ENCODE measurements at regions not wholly inside any gene's neighbourhood (a gene's known extent, or its start where the extent isn't known, plus 50 kb on each side); places are given as distances from the start of the nearest gene placed in this dataset.
"Not testable (repeated sequence)": the region's sequence is repeated elsewhere in the genome, so short reads cannot be mapped to it uniquely, and the experiment has no call there.

DNA sequence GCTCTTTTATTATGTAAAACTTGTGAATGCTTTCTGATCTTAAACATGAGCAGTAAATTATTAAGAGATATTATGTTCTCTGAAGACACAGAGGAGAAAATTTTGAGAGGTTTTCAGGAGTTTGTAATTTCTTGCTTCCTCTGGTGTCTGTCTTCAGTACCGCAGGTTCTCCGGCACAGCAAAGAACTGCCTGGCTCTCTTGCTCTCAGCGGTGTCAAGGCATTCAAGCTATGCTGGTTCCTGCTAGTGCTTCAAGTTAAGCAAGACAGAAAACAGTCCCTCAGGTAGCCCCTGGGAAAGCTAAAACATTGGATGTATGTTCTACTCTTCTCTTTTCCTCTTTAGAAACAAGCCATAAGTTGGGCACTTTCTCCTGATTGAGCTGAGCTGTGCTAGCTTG lies 120.2 kb upstream of the CENPE start:
- intact Hi-C loops (cut with micrococcal nuclease): no loop called here
- H3K36me3 Mint-ChIP-seq (ENCODE audit: low read depth): no peaks in the 10 kb centered on the region
- H3K27me3 Mint-ChIP-seq: no peaks in the 10 kb centered on the region
- no peak overlapping the region for H3K27ac Mint-ChIP-seq
- no peaks in the 10 kb centered on the region for H3K4me1 Mint-ChIP-seq (ENCODE audit: low read depth)
- H3K4me3 Mint-ChIP-seq: no peak overlapping the region
- peaks cover 38% of the 10 kb centered on the region for H3K9me3 Mint-ChIP-seq

DNA sequence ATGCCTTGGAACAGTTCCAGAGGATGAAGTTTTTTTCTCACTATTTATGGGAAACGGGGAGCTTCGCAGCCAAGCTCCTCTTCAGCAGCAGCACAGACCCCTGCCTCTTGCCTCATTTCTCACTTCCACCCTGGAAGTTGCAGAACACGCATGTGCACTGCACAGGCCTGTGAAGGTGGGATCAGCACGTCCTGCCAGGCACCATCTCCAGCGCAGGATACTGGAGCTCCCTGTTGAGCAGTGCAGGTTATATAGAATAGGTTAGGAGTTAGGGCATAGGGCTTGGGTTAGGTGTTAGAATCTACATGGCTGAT lies 110.1 kb upstream of the CENPE start:
- Mint-ChIP-seq H3K36me3 (ENCODE audit: low read depth) (no peaks in the 10 kb centered on the region), H3K27me3 (no peaks in the 10 kb centered on the region), H3K9me3 (peaks cover 17% of the 10 kb centered on the region), H3K4me3 (no peak overlapping the region), H3K27ac (no peak overlapping the region), H3K4me1 (ENCODE audit: low read depth) (no peaks in the 10 kb centered on the region)
- intact Hi-C loops (cut with micrococcal nuclease): no loop called here

DNA sequence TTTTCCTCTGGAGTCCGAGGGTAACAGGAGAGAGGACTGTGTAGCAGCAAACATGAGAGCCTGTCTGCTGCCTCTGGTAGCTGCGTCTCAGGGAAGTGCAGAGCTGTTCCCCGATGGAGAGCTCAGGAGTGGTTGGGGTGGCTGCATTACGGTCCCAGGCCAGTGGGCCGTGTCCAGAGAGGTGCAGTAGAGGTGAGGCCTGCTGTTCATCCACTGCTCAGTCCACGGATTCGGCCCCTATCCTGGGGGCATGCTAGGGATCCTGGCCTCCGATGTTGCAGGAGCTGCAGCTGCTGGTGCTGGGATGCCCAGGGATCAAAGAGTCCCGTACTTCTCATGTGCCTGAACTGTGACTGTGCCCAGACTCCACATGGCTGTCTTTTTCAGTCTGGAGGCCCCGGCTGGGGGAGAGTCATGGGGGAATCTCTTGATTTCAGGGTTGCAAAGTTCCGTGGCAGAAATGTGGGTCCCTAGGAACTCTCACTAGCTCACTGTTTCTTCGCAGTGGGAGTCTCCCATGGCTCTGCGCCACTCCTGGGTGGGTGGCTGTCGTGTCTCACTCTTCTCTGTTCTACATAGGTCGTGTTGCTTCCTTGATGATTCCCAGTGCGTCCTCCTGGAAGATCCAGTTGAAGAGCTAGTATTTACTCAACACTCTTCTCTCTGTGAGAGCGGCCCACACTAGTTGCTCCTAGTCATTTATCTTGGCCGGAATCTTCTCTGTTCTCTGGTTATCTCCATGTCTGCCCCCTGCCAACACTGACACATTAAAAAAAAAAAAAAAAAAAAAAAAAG lies 109.5 kb upstream of the CENPE start:
- H3K27me3 Mint-ChIP-seq: no peaks in the 10 kb centered on the region
- no peaks in the 10 kb centered on the region for H3K36me3 Mint-ChIP-seq (ENCODE audit: low read depth)
- intact Hi-C loops (cut with micrococcal nuclease): no loop called here
- H3K27ac Mint-ChIP-seq: no peak overlapping the region
- H3K4me1 Mint-ChIP-seq (ENCODE audit: low read depth): no peaks in the 10 kb centered on the region
- H3K9me3 Mint-ChIP-seq: peaks cover 17% of the 10 kb centered on the region
- H3K4me3 Mint-ChIP-seq: no peak overlapping the region

GRCh38 chr4:103306870-103307375 lies 108.8 kb upstream of the CENPE start:
- intact Hi-C loops (cut with micrococcal nuclease): no loop called here
- H3K27ac Mint-ChIP-seq: no peak overlapping the region
- no peaks in the 10 kb centered on the region for H3K4me1 Mint-ChIP-seq (ENCODE audit: low read depth)
- H3K27me3 Mint-ChIP-seq: no peaks in the 10 kb centered on the region
- H3K36me3 Mint-ChIP-seq (ENCODE audit: low read depth): no peaks in the 10 kb centered on the region
- H3K9me3 Mint-ChIP-seq: peaks cover 10% of the 10 kb centered on the region
- H3K4me3 Mint-ChIP-seq: no peak overlapping the region

- Mint-ChIP-seq H3K4me3 (no peak overlapping the region), H3K9me3 (no peaks in the 10 kb centered on the region), H3K27me3 (no peaks in the 10 kb centered on the region), H3K4me1 (ENCODE audit: low read depth) (no peaks in the 10 kb centered on the region), H3K27ac (no peak overlapping the region), H3K36me3 (ENCODE audit: low read depth) (no peaks in the 10 kb centered on the region)
- intact Hi-C loops (cut with micrococcal nuclease): no loop called here
These were observed 107.2 kb upstream of the CENPE start for GRCh38 chr4:103305355-103305754.

- no peaks in the 10 kb centered on the region for H3K4me1 Mint-ChIP-seq (ENCODE audit: low read depth)
- intact Hi-C loops (cut with micrococcal nuclease): no loop called here
- no peaks in the 10 kb centered on the region for H3K36me3 Mint-ChIP-seq (ENCODE audit: low read depth)
- H3K27ac Mint-ChIP-seq: no peak overlapping the region
- no peaks in the 10 kb centered on the region for H3K9me3 Mint-ChIP-seq
- no peaks in the 10 kb centered on the region for H3K27me3 Mint-ChIP-seq
- H3K4me3 Mint-ChIP-seq: no peak overlapping the region
These were observed 104.9 kb upstream of the CENPE start for GRCh38 chr4:103303011-103303410.

DNA sequence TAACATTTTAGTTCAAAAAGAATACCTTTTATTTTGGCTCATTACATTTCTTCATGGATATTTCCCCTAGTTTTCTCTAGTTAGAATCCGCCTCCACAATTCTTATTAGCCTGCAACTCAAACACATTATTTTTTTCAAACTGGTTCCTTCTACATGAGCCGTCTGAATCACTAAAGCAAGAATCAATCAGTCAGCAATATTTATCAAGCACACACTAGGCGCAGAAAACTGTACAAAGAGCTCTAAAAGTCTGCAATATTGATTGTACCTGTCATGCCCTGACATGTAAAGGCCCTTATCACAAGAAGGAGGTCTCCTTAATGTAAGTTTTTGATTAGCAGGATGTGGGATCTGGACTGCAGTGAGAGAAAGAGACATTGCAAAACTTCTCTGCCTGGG lies 94.8 kb upstream of the CENPE start:
- Mint-ChIP-seq H3K36me3 (ENCODE audit: low read depth) (no peaks in the 10 kb centered on the region), H3K4me3 (no peak overlapping the region), H3K9me3 (no peaks in the 10 kb centered on the region), H3K4me1 (ENCODE audit: low read depth) (no peaks in the 10 kb centered on the region), H3K27ac (no peak overlapping the region), H3K27me3 (no peaks in the 10 kb centered on the region)
- intact Hi-C loops (cut with micrococcal nuclease): no loop called here

DNA sequence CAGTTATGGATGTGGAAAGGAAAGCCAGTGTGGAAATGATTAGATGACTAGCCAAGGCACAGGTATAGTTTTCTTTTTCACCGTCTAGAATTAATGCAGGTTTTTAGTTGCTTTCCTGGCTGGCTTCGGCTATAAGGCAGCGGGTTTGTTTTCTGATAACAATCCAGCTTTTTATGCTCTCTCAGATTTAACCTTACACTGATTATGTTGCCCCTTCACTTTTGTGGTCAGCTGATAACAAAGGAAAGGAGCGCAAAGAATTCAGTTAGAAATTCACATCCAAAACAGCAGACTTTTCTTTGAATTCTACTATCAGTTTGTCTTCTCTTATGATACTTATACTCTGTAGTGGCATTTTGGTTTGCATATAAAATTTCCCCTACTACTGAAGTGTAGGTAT lies 94.2 kb upstream of the CENPE start:
- no peaks in the 10 kb centered on the region for H3K27me3 Mint-ChIP-seq
- intact Hi-C loops (cut with micrococcal nuclease): no loop called here
- H3K4me3 Mint-ChIP-seq: no peak overlapping the region
- H3K36me3 Mint-ChIP-seq (ENCODE audit: low read depth): no peaks in the 10 kb centered on the region
- peaks cover 2% of the 10 kb centered on the region for H3K9me3 Mint-ChIP-seq
- H3K4me1 Mint-ChIP-seq (ENCODE audit: low read depth): no peaks in the 10 kb centered on the region
- no peak overlapping the region for H3K27ac Mint-ChIP-seq

DNA sequence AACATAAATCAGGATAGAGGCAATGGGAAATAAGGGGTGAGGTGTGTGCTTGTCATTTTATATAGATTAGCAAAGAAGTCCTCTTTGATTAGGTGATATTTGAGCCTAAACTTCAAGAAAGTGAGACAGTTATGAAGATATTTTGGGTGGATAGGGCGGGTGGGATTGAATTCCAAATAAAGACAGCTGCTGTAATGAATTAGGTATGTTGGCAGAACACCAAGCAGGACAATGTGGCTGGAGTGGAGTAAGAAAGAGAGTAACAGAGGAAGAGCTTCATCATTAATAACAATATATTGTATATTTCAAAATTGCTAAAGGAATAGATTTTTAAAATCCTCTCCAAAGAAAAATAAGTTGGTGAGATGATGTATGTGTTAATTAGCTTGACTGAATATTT lies 91.0 kb upstream of the CENPE start:
- intact Hi-C loops (cut with micrococcal nuclease): no loop called here
- no peak overlapping the region for H3K27ac Mint-ChIP-seq
- peaks cover 11% of the 10 kb centered on the region for H3K9me3 Mint-ChIP-seq
- H3K27me3 Mint-ChIP-seq: no peaks in the 10 kb centered on the region
- H3K4me3 Mint-ChIP-seq: no peak overlapping the region
- H3K36me3 Mint-ChIP-seq (ENCODE audit: low read depth): no peaks in the 10 kb centered on the region
- no peaks in the 10 kb centered on the region for H3K4me1 Mint-ChIP-seq (ENCODE audit: low read depth)

- Mint-ChIP-seq H3K36me3 (ENCODE audit: low read depth) (no peaks in the 10 kb centered on the region), H3K27me3 (no peaks in the 10 kb centered on the region), H3K9me3 (peaks cover 19% of the 10 kb centered on the region), H3K4me1 (ENCODE audit: low read depth) (no peaks in the 10 kb centered on the region), H3K27ac (no peak overlapping the region), H3K4me3 (no peak overlapping the region)
- intact Hi-C loops (cut with micrococcal nuclease): no loop called here
These were observed 74.0 kb upstream of the CENPE start for GRCh38 chr4:103272174-103272573.

GRCh38 chr4:103268746-103269145 lies 70.6 kb upstream of the CENPE start:
- H3K4me1 Mint-ChIP-seq (ENCODE audit: low read depth): no peaks in the 10 kb centered on the region
- peaks cover 19% of the 10 kb centered on the region for H3K9me3 Mint-ChIP-seq
- no peaks in the 10 kb centered on the region for H3K27me3 Mint-ChIP-seq
- H3K4me3 Mint-ChIP-seq: no peak overlapping the region
- H3K36me3 Mint-ChIP-seq (ENCODE audit: low read depth): no peaks in the 10 kb centered on the region
- intact Hi-C loops (cut with micrococcal nuclease): no loop called here
- no peak overlapping the region for H3K27ac Mint-ChIP-seq

DNA sequence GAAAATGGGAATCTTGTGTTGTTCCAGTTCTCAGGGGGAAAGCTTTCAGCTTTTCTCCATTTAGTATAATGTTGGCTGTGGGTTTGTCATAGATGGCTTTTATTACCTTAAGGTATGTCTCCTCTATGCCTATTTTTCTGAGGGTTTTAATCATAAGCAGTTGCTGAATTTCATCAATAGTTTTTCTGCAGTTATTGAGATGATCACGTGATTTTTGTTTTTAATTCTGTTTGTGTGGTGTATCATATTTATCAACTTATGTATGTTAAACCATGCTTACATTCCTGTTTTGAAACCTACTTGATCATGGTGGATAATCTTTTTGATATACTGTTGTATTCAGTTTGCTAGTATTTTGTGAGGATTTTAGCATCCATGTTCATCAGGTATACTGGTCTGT lies 66.8 kb upstream of the CENPE start:
- no peaks in the 10 kb centered on the region for H3K27me3 Mint-ChIP-seq
- H3K9me3 Mint-ChIP-seq: peaks cover 10% of the 10 kb centered on the region
- no peak overlapping the region for H3K27ac Mint-ChIP-seq
- intact Hi-C loops (cut with micrococcal nuclease): no loop called here
- no peaks in the 10 kb centered on the region for H3K36me3 Mint-ChIP-seq (ENCODE audit: low read depth)
- H3K4me1 Mint-ChIP-seq (ENCODE audit: low read depth): no peaks in the 10 kb centered on the region
- no peak overlapping the region for H3K4me3 Mint-ChIP-seq

DNA sequence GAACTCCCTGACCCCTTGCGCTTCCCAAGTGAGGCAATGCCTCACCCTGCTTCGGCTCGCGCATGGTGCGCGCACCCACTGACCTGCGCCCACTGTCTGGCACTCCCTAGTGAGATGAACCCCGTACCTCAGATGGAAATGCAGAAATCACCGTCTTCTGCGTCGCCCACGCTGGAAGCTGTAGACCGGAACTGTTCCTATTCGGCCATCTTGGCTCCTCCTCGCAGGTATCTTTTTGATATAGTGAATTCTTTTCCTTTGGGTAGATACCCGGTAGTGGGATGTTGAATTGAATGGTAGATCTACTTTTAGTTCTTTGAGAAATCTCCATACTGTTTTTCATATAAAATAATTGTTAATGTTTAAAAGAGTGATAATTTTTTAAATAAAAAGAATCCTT lies 57.9 kb upstream of the CENPE start:
- intact Hi-C loops (cut with micrococcal nuclease); H3K4me1 Mint-ChIP-seq (ENCODE audit: low read depth); H3K9me3 Mint-ChIP-seq; H3K27ac Mint-ChIP-seq; H3K27me3 Mint-ChIP-seq; H3K36me3 Mint-ChIP-seq (ENCODE audit: low read depth); H3K4me3 Mint-ChIP-seq: not testable (repeated sequence)
